GM12865 (cell line): ENCODE measurements at regions not wholly inside any gene's neighbourhood (a gene's known extent, or its start where the extent isn't known, plus 50 kb on each side); places are given as distances from the start of the nearest gene placed in this dataset.
"Not testable (repeated sequence)": the region's sequence is repeated elsewhere in the genome, so short reads cannot be mapped to it uniquely, and the experiment has no call there.

Source experiments
- DNase-seq: peaks from one replicate; pipeline ENCODE4 v3.0.0; 2010; ENCODE audit warnings: low read depth
- H3K4me3 ChIP-seq: 2 replicates; pipeline ENCODE4 v1.5.1; 2011; ENCODE audit warnings: mild to moderate bottlenecking, low read depth, low read length, control low read depth
- TF ChIP-seq, protein P1 (sequence below): IDR thresholded peaks from 2 replicates; pipeline ENCODE4 v1.5.1; 2011; ENCODE audit warnings: low read length, control low read depth, low read depth, inconsistent platforms; ENCODE audit not compliant: insufficient read depth; ENCODE audit errors: missing control alignments

DNA sequence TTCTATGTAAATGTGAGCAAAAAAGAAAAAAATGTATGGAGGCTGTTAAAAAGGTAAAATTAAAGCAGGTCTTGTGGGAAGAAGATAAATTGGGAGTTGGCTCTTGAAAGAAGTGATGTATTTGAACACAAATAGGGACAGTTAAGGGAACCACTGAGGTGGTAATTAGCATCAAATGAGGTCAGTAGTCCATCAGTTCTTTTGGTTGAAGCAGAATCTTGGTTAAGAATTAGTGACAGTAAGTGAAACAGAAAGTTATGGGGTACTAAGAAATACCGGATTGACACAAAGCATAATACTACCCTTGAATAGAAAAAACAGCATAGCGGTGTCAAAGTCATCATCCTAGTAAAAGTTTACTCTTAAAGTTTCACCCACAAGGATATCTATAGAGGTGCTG lies 352.6 kb upstream of the VRK2 start:
- H3K4me3 ChIP-seq: no peak overlapping the region
- TF ChIP-seq, protein P1, sequence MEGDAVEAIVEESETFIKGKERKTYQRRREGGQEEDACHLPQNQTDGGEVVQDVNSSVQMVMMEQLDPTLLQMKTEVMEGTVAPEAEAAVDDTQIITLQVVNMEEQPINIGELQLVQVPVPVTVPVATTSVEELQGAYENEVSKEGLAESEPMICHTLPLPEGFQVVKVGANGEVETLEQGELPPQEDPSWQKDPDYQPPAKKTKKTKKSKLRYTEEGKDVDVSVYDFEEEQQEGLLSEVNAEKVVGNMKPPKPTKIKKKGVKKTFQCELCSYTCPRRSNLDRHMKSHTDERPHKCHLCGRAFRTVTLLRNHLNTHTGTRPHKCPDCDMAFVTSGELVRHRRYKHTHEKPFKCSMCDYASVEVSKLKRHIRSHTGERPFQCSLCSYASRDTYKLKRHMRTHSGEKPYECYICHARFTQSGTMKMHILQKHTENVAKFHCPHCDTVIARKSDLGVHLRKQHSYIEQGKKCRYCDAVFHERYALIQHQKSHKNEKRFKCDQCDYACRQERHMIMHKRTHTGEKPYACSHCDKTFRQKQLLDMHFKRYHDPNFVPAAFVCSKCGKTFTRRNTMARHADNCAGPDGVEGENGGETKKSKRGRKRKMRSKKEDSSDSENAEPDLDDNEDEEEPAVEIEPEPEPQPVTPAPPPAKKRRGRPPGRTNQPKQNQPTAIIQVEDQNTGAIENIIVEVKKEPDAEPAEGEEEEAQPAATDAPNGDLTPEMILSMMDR: no peak
- DNase-seq: no peak

- DNase-seq: no peak
- no peak overlapping the region for H3K4me3 ChIP-seq
- TF ChIP-seq, protein P1: no peak
These were observed 350.6 kb upstream of the VRK2 start for GRCh38 chr2:57696016-57696415.

DNA sequence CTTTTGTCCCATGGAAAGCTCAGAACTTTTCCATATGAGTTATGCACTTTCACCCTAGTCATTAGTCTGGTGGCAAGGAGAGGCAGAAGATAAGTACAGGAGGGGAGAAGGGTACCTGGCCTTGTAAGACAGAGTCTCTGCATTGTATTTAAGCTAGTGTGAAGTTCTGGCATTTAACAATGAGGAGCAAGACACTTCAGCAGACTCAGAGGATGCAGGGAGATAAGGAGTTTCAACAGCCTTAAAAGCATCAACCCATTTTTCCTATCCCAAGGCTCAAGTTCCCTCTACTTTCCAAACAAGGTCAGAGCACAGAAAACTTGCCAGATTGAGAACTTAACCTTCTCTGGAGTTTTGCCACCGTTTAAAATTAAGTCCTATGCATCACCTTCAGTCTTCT lies 348.2 kb upstream of the VRK2 start:
- no peak for DNase-seq
- TF ChIP-seq, protein P1: no peak
- H3K4me3 ChIP-seq: no peak overlapping the region

DNA sequence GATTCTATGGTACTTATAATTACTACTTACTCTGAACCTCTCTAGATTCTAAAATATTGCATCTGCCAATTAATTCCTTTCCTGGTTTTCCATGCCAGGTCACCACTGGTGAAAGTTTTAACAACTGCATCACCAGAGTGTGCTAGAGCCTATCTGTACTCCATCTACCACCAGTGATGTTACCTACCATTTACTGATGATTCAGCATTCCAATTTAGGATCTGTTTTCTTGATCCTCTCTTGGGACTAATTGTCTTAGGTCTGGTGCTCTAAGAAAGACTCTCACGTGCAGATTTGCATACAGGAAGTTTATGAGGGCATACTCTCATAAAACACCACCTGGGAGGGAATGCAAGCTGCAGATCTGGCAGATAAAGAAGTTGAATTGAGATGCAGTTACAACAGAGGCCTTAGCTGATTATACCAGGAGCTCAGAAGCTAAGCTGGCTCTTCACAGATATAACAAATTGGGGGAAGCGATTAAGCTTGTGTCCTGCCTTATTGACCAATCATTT lies 347.6 kb upstream of the VRK2 start:
- no peak overlapping the region for H3K4me3 ChIP-seq
- DNase-seq: no peak
- TF ChIP-seq, protein P1: no peak

- DNase-seq: no peak
- TF ChIP-seq, protein P1: no peak
- no peak overlapping the region for H3K4me3 ChIP-seq
These were observed 345.2 kb upstream of the VRK2 start for GRCh38 chr2:57701391-57701791.

- DNase-seq: no peak
- H3K4me3 ChIP-seq: no peak overlapping the region
- TF ChIP-seq, protein P1: no peak
These were observed 343.2 kb upstream of the VRK2 start for GRCh38 chr2:57703407-57703806.

DNA sequence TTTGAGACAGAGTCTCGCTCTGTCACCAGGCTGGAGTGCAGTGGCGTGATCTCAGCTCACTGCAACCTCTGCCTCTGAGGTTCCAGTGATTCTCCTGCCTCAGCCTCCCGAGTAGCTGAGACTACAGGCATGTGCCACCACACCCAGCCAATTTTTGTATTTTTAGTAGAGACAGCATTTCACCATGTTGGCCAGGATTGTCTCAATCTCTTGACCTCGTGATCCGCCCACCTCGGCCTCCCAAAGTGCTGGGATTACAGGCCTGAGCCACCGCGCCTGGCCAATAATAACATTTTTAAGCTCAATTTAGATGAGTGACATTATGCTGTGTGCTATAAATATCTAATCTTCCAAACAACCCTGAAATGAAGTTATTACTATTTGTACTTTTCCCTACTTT lies 338.8 kb upstream of the VRK2 start:
- DNase-seq, H3K4me3 ChIP-seq: not testable (repeated sequence)
